SU-DHL-6 (cell line): ENCODE measurements at regions not wholly inside any gene's neighbourhood (a gene's known extent, or its start where the extent isn't known, plus 50 kb on each side); places are given as distances from the start of the nearest gene placed in this dataset.
A peak's percentile ranks its signal among the peaks of the same experiment; 100 is the strongest.

Experiments
- H2AFZ ChIP-seq: fragments of 200-600 bp; sonication (generic); 2 replicates; pipeline ENCODE4 v1.6.1; 2014; ENCODE audit warnings: low read depth, mild to moderate bottlenecking, moderate library complexity, mixed read lengths, antibody characterized with exemption, low read length; ENCODE audit not compliant: severe bottlenecking
- H3F3A ChIP-seq: fragments of 200-600 bp; shearing (Covaris generic); 2 replicates; pipeline ENCODE4 v1.6.0; 2016; ENCODE audit warnings: antibody characterized with exemption, mild to moderate bottlenecking; ENCODE audit not compliant: insufficient read depth
- H3K27ac ChIP-seq: fragments of 200-600 bp; sonication (generic); 2 replicates; pipeline ENCODE4 v1.5.1; 2016; ENCODE audit warnings: low read depth, mild to moderate bottlenecking, low read length, moderate library complexity, mixed read lengths
- H3K27me3 ChIP-seq: fragments of 200-600 bp; sonication (generic), shearing (Covaris generic); 2 replicates; pipeline ENCODE4 v1.6.0; 2014; ENCODE audit warnings: mild to moderate bottlenecking, low read length
- H3K36me3 ChIP-seq: fragments of 200-600 bp; sonication (generic); 2 replicates; pipeline ENCODE4 v1.6.1; 2014; ENCODE audit warnings: mild to moderate bottlenecking, low read length, mixed read lengths
- H3K4me2 ChIP-seq: fragments of 300-600, 200-600 bp; shearing (Covaris generic), sonication (generic); 2 replicates; pipeline ENCODE4 v1.6.0; 2014; ENCODE audit warnings: low read length, low read depth, mild to moderate bottlenecking; ENCODE audit not compliant: poor library complexity, severe bottlenecking
- H3K4me3 ChIP-seq: fragments of 200-600 bp; sonication (generic); 2 replicates; pipeline ENCODE4 v1.5.1; 2014; ENCODE audit warnings: antibody characterized with exemption, low read length, mild to moderate bottlenecking, mixed read lengths; ENCODE audit not compliant: insufficient read depth, poor library complexity, severe bottlenecking
- H3K79me2 ChIP-seq: fragments of 200-600 bp; sonication (generic); 2 replicates; pipeline ENCODE4 v1.6.1; 2014; ENCODE audit warnings: mild to moderate bottlenecking, low read length, moderate library complexity; ENCODE audit not compliant: insufficient read depth
- H3K9ac ChIP-seq: fragments of 200-600 bp; sonication (generic); 2 replicates; pipeline ENCODE4 v1.7.0; 2014; ENCODE audit warnings: mild to moderate bottlenecking, low read length
- H3K9me2 ChIP-seq: fragments of 200-600 bp; sonication (generic); replicated peaks from 2 replicates; pipeline ENCODE4 v1.6.1; 2014; ENCODE audit warnings: low read length; ENCODE audit not compliant: insufficient read depth
- H3K9me3 ChIP-seq: fragments of 200-600 bp; sonication (generic); 2 replicates; pipeline ENCODE4 v1.6.1; 2014; ENCODE audit warnings: low read length, mixed read lengths; ENCODE audit not compliant: insufficient read depth
- H4K20me1 ChIP-seq: fragments of 200-600 bp; sonication (generic); 2 replicates; pipeline ENCODE4 v1.6.1; 2014; ENCODE audit warnings: low read depth, mild to moderate bottlenecking, antibody characterized with exemption, low read length, moderate library complexity, mixed read lengths
- EZH2phosphoT487 ChIP-seq: fragments of 200-600 bp; sonication (generic), shearing (Covaris generic); conservative IDR thresholded peaks from 2 replicates; pipeline ENCODE4 v1.6.1; 2018; ENCODE audit warnings: mild to moderate bottlenecking, antibody characterized with exemption, low read length, moderate library complexity, mixed read lengths
- TF ChIP-seq, protein P1 (sequence below): fragments of 200-600 bp; sonication (generic); IDR thresholded peaks from one replicate; pipeline ENCODE4 v1.5.1; 2017; ENCODE audit warnings: antibody characterized with exemption, mild to moderate bottlenecking, low read length, moderate library complexity; ENCODE audit not compliant: insufficient read depth, poor library complexity, severe bottlenecking

DNA sequence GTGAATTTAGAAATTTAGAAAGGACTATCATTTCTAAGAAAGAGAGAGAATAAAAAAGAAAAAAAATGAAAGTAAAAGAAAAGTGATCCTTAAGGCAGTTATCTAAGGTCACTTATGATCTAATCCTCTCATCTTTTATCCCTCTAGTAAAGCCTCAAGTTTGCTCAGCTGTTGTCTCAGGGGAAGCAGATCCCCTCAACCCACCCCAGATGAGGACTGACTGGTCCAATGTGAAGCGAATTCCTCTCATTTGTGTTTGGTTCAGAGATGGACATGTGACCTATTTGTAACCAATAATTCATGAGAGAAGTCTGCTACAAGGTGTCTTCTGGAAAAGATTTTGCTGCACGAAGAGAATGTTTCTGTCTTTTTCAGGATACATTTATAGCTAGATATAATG is 1591.3 kb downstream of the ADGRL3 start:
- Histone ChIP-seq H3K27ac (no peak overlapping the region), H3K36me3 (no peaks in the 10 kb centered on the region), H3K79me2 (no peaks in the 10 kb centered on the region), H4K20me1 (no peaks in the 10 kb centered on the region), H3K9me3 (no peaks in the 10 kb centered on the region), H3K4me2 (no peak overlapping the region), H3K9me2 (no peaks in the 10 kb centered on the region), H3K9ac (no peak overlapping the region), H3K27me3 (no peaks in the 10 kb centered on the region), H3F3A (no peaks in the 10 kb centered on the region), H2AFZ (peak overlapping the region; percentile 64), H3K4me3 (no peak overlapping the region)
- TF ChIP-seq, protein P1, sequence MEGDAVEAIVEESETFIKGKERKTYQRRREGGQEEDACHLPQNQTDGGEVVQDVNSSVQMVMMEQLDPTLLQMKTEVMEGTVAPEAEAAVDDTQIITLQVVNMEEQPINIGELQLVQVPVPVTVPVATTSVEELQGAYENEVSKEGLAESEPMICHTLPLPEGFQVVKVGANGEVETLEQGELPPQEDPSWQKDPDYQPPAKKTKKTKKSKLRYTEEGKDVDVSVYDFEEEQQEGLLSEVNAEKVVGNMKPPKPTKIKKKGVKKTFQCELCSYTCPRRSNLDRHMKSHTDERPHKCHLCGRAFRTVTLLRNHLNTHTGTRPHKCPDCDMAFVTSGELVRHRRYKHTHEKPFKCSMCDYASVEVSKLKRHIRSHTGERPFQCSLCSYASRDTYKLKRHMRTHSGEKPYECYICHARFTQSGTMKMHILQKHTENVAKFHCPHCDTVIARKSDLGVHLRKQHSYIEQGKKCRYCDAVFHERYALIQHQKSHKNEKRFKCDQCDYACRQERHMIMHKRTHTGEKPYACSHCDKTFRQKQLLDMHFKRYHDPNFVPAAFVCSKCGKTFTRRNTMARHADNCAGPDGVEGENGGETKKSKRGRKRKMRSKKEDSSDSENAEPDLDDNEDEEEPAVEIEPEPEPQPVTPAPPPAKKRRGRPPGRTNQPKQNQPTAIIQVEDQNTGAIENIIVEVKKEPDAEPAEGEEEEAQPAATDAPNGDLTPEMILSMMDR = no peak
- no peak for TF ChIP-seq EZH2phosphoT487

DNA sequence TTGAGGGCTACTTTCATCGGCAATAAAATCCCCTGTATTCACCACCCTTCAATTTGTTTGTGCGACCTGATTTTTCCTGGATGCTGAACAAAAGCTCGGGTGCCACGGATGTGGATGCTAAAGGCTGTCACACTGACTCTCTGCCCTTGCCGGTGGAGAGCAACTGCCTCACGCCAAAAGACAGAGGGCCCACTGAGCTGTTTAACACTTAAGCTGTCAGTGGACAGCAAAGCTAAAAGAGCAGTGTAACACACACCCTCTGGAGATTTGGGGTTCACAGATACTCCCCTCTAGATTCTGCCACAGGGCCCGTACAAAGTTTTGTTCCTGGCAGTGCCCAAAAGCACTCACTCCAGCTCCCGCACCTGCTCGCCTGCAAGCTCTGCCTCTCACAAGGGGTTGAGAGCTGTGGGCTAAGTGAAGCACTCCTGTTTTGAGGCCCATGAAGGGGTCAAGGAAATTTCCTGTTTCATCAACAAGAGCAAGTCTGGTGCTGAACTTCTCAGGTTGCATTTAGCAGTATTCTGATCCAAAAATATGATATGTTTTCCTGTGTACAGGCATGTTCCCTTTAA is 1571.9 kb downstream of the ADGRL3 start:
- Histone ChIP-seq H3K9ac (no peak overlapping the region), H3K36me3 (no peaks in the 10 kb centered on the region), H3K27ac (no peak overlapping the region), H2AFZ (no peak overlapping the region), H3K4me3 (no peak overlapping the region), H3K4me2 (no peak overlapping the region), H3K9me2 (no peaks in the 10 kb centered on the region), H3K79me2 (no peaks in the 10 kb centered on the region), H4K20me1 (no peaks in the 10 kb centered on the region), H3K27me3 (no peaks in the 10 kb centered on the region), H3F3A (no peaks in the 10 kb centered on the region), H3K9me3 (no peaks in the 10 kb centered on the region)
- TF ChIP-seq, protein P1 = no peak
- no peak for TF ChIP-seq EZH2phosphoT487

DNA sequence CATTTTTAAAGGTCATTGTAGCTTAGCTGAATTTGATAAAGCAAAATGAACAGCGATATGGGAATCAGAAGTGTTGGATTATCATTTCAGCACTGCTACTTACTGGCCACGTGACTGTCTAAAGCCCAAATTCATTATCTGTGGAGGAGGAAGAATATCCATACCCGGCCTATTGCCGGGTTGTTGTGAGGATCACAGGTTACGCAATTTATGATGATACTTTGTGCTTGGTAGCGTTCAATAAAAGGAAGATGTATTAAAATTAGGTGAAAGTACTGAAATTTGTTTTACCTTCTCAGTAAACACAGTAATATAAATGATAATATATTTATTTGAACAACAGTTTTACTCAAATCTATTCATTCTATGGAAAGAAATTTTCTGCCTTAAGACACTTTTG is 1540.2 kb downstream of the ADGRL3 start:
- no peak for TF ChIP-seq EZH2phosphoT487
- TF ChIP-seq, protein P1 = no peak
- no peak overlapping the region for H3K27ac ChIP-seq
- no peak overlapping the region for H3K9ac ChIP-seq
- no peaks in the 10 kb centered on the region for H3F3A ChIP-seq
- H3K9me3 ChIP-seq = no peaks in the 10 kb centered on the region
- no peak overlapping the region for H2AFZ ChIP-seq
- H3K79me2 ChIP-seq = no peaks in the 10 kb centered on the region
- H3K36me3 ChIP-seq = no peaks in the 10 kb centered on the region
- H3K27me3 ChIP-seq = no peaks in the 10 kb centered on the region
- H4K20me1 ChIP-seq = no peaks in the 10 kb centered on the region
- H3K4me2 ChIP-seq = no peak overlapping the region
- H3K9me2 ChIP-seq = no peaks in the 10 kb centered on the region
- no peak overlapping the region for H3K4me3 ChIP-seq
